ENCODE measurements at regions not wholly inside any gene's neighbourhood (a gene's known extent, or its start where the extent isn't known, plus 50 kb on each side); places are given as distances from the start of the nearest gene placed in this dataset.

- in situ Hi-C loops (cut with HindIII; ENCODE audit: low pct_unique_long_range_greater_than_20kb, low sequenced_read_pairs), result no loop called here
- no peak for DNase-seq (ENCODE audit: low read depth)
Observed at GRCh38 chr12:95607642-95608041, 56.4 kb upstream of the USP44 start.

GRCh38 chr12:95605875-95606274, 54.6 kb upstream of the USP44 start:
- in situ Hi-C loops (cut with HindIII; ENCODE audit: low pct_unique_long_range_greater_than_20kb, low sequenced_read_pairs), result no loop called here
- peak; percentile 79 for DNase-seq (ENCODE audit: low read depth)

- in situ Hi-C loops (cut with HindIII; ENCODE audit: low pct_unique_long_range_greater_than_20kb, low sequenced_read_pairs), result no loop called here
- DNase-seq (ENCODE audit: low read depth), result peak; percentile 65
Observed at GRCh38 chr12:95605087-95605486, 53.8 kb upstream of the USP44 start.

GRCh38 chr12:95603351-95604145, 52.3 kb upstream of the USP44 start:
- DNase-seq (ENCODE audit: low read depth), result no peak
- in situ Hi-C loops (cut with HindIII; ENCODE audit: low pct_unique_long_range_greater_than_20kb, low sequenced_read_pairs), result no loop called here

GRCh38 chr12:95601091-95601961, 50.0 kb upstream of the USP44 start:
- in situ Hi-C loops (cut with HindIII; ENCODE audit: low pct_unique_long_range_greater_than_20kb, low sequenced_read_pairs), result no loop called here

More at GRCh38 chr12:95601091-95601961, 50.0 kb upstream of the USP44 start:
- peak; percentile 46 for DNase-seq (ENCODE audit: low read depth)
